HL-60 (cell line): ENCODE measurements at regions not wholly inside any gene's neighbourhood (a gene's known extent, or its start where the extent isn't known, plus 50 kb on each side); places are given as distances from the start of the nearest gene placed in this dataset.

Source experiments
- POLR2AphosphoS5 ChIP-seq: IDR thresholded peaks from 2 replicates; pipeline ENCODE4 v1.6.1; 2012; ENCODE audit warnings: low read depth
- SPI1 ChIP-seq: IDR thresholded peaks from 2 replicates; pipeline ENCODE4 v1.6.1; 2012; ENCODE audit warnings: low read depth, mild to moderate bottlenecking, borderline replicate concordance
- TF ChIP-seq, protein P1 (sequence below): IDR thresholded peaks from one replicate; pipeline ENCODE4 v1.5.1; 2011; ENCODE audit warnings: low read length, control low read depth, inconsistent platforms; ENCODE audit not compliant: insufficient read depth

GRCh38 chr15:96599268-96599667 is 268.8 kb downstream of the NR2F2 start:
- TF ChIP-seq, protein P1, sequence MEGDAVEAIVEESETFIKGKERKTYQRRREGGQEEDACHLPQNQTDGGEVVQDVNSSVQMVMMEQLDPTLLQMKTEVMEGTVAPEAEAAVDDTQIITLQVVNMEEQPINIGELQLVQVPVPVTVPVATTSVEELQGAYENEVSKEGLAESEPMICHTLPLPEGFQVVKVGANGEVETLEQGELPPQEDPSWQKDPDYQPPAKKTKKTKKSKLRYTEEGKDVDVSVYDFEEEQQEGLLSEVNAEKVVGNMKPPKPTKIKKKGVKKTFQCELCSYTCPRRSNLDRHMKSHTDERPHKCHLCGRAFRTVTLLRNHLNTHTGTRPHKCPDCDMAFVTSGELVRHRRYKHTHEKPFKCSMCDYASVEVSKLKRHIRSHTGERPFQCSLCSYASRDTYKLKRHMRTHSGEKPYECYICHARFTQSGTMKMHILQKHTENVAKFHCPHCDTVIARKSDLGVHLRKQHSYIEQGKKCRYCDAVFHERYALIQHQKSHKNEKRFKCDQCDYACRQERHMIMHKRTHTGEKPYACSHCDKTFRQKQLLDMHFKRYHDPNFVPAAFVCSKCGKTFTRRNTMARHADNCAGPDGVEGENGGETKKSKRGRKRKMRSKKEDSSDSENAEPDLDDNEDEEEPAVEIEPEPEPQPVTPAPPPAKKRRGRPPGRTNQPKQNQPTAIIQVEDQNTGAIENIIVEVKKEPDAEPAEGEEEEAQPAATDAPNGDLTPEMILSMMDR, result no peak
- TF ChIP-seq POLR2AphosphoS5, result no peak
- TF ChIP-seq SPI1, result no peak
